Astrocyte of the spinal cord (primary cell): ENCODE measurements at regions not wholly inside any gene's neighbourhood (a gene's known extent, or its start where the extent isn't known, plus 50 kb on each side); places are given as distances from the start of the nearest gene placed in this dataset.

Experiments
- DNase-seq: peaks from one replicate; pipeline ENCODE4 v3.0.0; 2011; ENCODE audit warnings: low read depth, low spot score
- H3K4me3 ChIP-seq: 2 replicates; pipeline ENCODE4 v1.5.1; 2011; ENCODE audit warnings: low read depth, mild to moderate bottlenecking, low read length, moderate library complexity
- CTCF ChIP-seq: IDR thresholded peaks from 2 replicates; pipeline ENCODE4 v1.5.1; 2012; ENCODE audit warnings: low read depth, mild to moderate bottlenecking, low read length, inconsistent platforms
- in situ Hi-C: cut with HindIII; loops from 2 replicates; pipeline ENCODE4 v1.10.0; 2017; ENCODE audit warnings: low sequenced_read_pairs

GRCh38 chr12:131441638-131442336 lies 269.1 kb upstream of the SFSWAP start:
- no peak overlapping the region for H3K4me3 ChIP-seq
- DNase-seq = no peak
- in situ Hi-C loops = no loop called here
- no peak for TF ChIP-seq CTCF

- in situ Hi-C loops = no loop called here
- TF ChIP-seq CTCF = no peak
- no peak overlapping the region for H3K4me3 ChIP-seq
- DNase-seq = no peak
These were observed 268.5 kb upstream of the SFSWAP start for GRCh38 chr12:131442337-131442918.

- DNase-seq = no peak
- no peak for TF ChIP-seq CTCF
- no peak overlapping the region for H3K4me3 ChIP-seq
- in situ Hi-C loops = no loop called here
These were observed 267.6 kb upstream of the SFSWAP start for GRCh38 chr12:131443019-131444000.

- no peak for TF ChIP-seq CTCF
- in situ Hi-C loops = no loop called here
- no peak overlapping the region for H3K4me3 ChIP-seq
- DNase-seq = no peak
These were observed 266.4 kb upstream of the SFSWAP start for GRCh38 chr12:131444220-131445164.

- TF ChIP-seq CTCF = no peak
These were observed 265.6 kb upstream of the SFSWAP start for GRCh38 chr12:131445184-131445774.

More at GRCh38 chr12:131445184-131445774, 265.6 kb upstream of the SFSWAP start:
- no peak for DNase-seq
- no peak overlapping the region for H3K4me3 ChIP-seq
- in situ Hi-C loops = no loop called here
